ENCODE measurements at regions not wholly inside any gene's neighbourhood (a gene's known extent, or its start where the extent isn't known, plus 50 kb on each side); places are given as distances from the start of the nearest gene placed in this dataset.

DNA sequence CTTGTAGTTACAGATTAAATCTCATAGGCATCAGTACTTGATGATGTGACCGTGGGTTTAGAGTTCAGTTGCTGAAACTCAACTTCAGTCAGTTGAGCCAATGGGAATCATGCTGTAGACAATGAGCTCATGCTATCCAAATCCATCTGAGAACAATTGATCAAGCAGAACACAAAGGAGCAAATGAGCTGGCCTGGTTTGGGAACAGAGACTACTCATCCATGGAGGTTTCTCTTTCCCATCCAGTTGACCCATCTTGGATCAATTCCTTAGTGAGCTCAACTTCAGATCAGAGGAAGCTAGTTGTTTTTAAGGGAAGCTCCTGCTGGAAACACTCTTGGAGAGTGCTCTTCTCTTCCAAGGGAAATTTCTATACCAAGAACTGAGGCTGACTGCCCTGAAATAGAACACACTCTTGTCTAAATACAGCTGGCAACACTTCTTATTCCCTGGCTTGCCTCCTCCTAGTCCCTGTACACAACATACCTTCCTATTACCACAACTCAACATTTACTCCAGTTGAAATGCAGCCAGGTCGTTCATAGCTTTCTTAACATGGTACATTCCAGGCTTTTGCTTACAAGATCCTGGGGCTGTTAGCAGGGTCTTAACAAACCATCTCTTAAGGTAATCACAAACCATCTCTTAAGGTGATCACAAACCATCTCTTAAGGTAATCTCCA, 203.9 kb upstream of the PRDM1 start:
- Histone ChIP-seq H3K27me3 (no peaks in the 10 kb centered on the region), H3K36me3 (no peaks in the 10 kb centered on the region), H3K4me3 (no peak overlapping the region), H3K27ac (no peak overlapping the region), H3K9me3 (no peaks in the 10 kb centered on the region), H3K4me1 (no peaks in the 10 kb centered on the region)
- no peak for DNase-seq (ENCODE audit: low spot score)
- TF ChIP-seq CTCF (IDR thresholded peaks at IDR 0.05) = no peak

- no peak overlapping the region for H3K4me3 ChIP-seq
- no peaks in the 10 kb centered on the region for H3K36me3 ChIP-seq
- no peaks in the 10 kb centered on the region for H3K9me3 ChIP-seq
- TF ChIP-seq CTCF (IDR thresholded peaks at IDR 0.05) = no peak
- DNase-seq (ENCODE audit: low spot score) = no peak
- no peak overlapping the region for H3K27ac ChIP-seq
- H3K4me1 ChIP-seq = no peaks in the 10 kb centered on the region
- no peaks in the 10 kb centered on the region for H3K27me3 ChIP-seq
Observed at GRCh38 chr6:105881608-105882007, 204.5 kb upstream of the PRDM1 start.

- no peaks in the 10 kb centered on the region for H3K4me1 ChIP-seq
- TF ChIP-seq CTCF (IDR thresholded peaks at IDR 0.05) = no peak
- H3K36me3 ChIP-seq = no peaks in the 10 kb centered on the region
- H3K27me3 ChIP-seq = no peaks in the 10 kb centered on the region
- H3K4me3 ChIP-seq = no peak overlapping the region
- H3K9me3 ChIP-seq = no peaks in the 10 kb centered on the region
- no peak overlapping the region for H3K27ac ChIP-seq
- no peak for DNase-seq (ENCODE audit: low spot score)
Observed at GRCh38 chr6:105880030-105880492, 206.1 kb upstream of the PRDM1 start.

- no peak for DNase-seq (ENCODE audit: low spot score)
- no peaks in the 10 kb centered on the region for H3K27me3 ChIP-seq
- no peaks in the 10 kb centered on the region for H3K36me3 ChIP-seq
- H3K4me3 ChIP-seq = no peak overlapping the region
- H3K27ac ChIP-seq = no peak overlapping the region
- no peaks in the 10 kb centered on the region for H3K4me1 ChIP-seq
- H3K9me3 ChIP-seq = no peaks in the 10 kb centered on the region
- TF ChIP-seq CTCF (IDR thresholded peaks at IDR 0.05) = no peak
Observed at GRCh38 chr6:105879146-105879545, 207.0 kb upstream of the PRDM1 start.

DNA sequence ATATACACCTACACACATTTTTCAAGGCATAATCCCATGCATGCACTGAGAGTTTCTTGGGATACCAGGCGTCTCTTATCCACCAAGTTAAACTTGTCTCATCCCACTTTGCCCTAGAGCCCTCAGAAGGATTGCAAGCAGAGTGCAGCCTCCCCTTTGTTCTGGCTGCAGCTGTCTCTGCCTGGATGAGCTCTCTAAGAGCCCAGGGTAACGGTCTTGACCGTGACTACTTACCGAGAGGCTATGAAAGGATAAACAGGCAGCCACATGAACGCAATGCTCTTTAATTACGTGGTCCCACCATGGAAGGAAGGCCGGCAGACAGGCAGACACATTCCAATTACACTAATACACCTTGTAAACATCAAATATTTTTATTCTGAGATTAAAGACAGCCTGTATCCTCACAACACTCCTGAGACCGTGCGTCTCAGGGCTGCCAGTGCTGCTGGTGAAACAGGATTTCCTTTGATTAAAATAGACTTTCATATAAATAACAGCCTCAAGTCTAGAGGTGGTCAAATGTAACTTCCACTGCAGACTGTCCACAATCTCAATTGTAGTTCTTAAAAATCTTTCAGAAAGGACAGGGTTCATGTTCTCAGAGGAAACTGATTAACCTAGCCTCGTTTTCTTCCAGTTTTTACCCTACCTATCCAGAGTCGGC, 210.0 kb upstream of the PRDM1 start:
- no peak for DNase-seq (ENCODE audit: low spot score)
- H3K27me3 ChIP-seq = no peaks in the 10 kb centered on the region
- TF ChIP-seq CTCF (IDR thresholded peaks at IDR 0.05) = no peak
- H3K36me3 ChIP-seq = no peaks in the 10 kb centered on the region
- H3K4me3 ChIP-seq = no peak overlapping the region
- no peaks in the 10 kb centered on the region for H3K4me1 ChIP-seq
- no peaks in the 10 kb centered on the region for H3K9me3 ChIP-seq
- no peak overlapping the region for H3K27ac ChIP-seq
